Colonic mucosa (tissue), 4 donors: ENCODE measurements at regions not wholly inside any gene's neighbourhood (a gene's known extent, or its start where the extent isn't known, plus 50 kb on each side); places are given as distances from the start of the nearest gene placed in this dataset.

Experiments
- DNase-seq: peaks from one replicate; pipeline ENCODE4 v3.0.0-alpha.2; 2020
- H3K27ac ChIP-seq: fragments of 200-600 bp; one replicate; pipeline ENCODE4 v1.8.0; 2021
- H3K27me3 ChIP-seq: fragments of 200-600 bp; one replicate; pipeline ENCODE4 v1.8.0; 2021
- H3K36me3 ChIP-seq: fragments of 200-600 bp; one replicate; pipeline ENCODE4 v1.8.0; 2021
- H3K4me1 ChIP-seq: fragments of 200-600 bp; one replicate; pipeline ENCODE4 v1.8.0; 2021; ENCODE audit warnings: mild to moderate bottlenecking
- H3K4me3 ChIP-seq: fragments of 200-600 bp; one replicate; pipeline ENCODE4 v1.8.0; 2021
- H3K9ac ChIP-seq, 2 donors: one replicate each; pipeline ENCODE4 v1.7.0; 2013; ENCODE audit warnings: control low read depth in 2 of 2, low read depth in 2 of 2, low read length in 2 of 2
- H3K9me3 ChIP-seq: fragments of 200-600 bp; one replicate; pipeline ENCODE4 v1.8.0; 2021
- intact Hi-C: fragments of 100-400 bp; cut with DNase I; formaldehyde crosslinking; loops from one replicate; pipeline ENCODE4 v1.14.1; 2022
- TF ChIP-seq, protein P1 (sequence below): fragments of 200-600 bp; IDR thresholded peaks from one replicate; pipeline ENCODE4 v1.8.0; 2022; ENCODE audit warnings: antibody characterized with exemption, mild to moderate bottlenecking
- donor health status: healthy.
- donor health status: DM: no; HTN: no; CAD: no.
- donor health status: DM: no; HTN: no; CAD: no.

- no peak overlapping the region for H3K9ac ChIP-seq
- H3K4me1 ChIP-seq, result no peaks in the 10 kb centered on the region
- H3K9me3 ChIP-seq, result no peaks in the 10 kb centered on the region
- no peak overlapping the region for H3K4me3 ChIP-seq
- H3K36me3 ChIP-seq, result no peaks in the 10 kb centered on the region
- intact Hi-C loops, result no loop called here
- no peaks in the 10 kb centered on the region for H3K27me3 ChIP-seq
- TF ChIP-seq, protein P1, sequence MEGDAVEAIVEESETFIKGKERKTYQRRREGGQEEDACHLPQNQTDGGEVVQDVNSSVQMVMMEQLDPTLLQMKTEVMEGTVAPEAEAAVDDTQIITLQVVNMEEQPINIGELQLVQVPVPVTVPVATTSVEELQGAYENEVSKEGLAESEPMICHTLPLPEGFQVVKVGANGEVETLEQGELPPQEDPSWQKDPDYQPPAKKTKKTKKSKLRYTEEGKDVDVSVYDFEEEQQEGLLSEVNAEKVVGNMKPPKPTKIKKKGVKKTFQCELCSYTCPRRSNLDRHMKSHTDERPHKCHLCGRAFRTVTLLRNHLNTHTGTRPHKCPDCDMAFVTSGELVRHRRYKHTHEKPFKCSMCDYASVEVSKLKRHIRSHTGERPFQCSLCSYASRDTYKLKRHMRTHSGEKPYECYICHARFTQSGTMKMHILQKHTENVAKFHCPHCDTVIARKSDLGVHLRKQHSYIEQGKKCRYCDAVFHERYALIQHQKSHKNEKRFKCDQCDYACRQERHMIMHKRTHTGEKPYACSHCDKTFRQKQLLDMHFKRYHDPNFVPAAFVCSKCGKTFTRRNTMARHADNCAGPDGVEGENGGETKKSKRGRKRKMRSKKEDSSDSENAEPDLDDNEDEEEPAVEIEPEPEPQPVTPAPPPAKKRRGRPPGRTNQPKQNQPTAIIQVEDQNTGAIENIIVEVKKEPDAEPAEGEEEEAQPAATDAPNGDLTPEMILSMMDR, result no peak
- H3K27ac ChIP-seq, result no peak overlapping the region
- no peak for DNase-seq
Measured at GRCh38 chr4:189828081-189828697, 112.5 kb upstream of the FRG1 start.

- Histone ChIP-seq H3K36me3 (no peaks in the 10 kb centered on the region), H3K27me3 (no peaks in the 10 kb centered on the region), H3K9ac (no peak overlapping the region), H3K9me3 (no peaks in the 10 kb centered on the region), H3K4me3 (no peak overlapping the region), H3K27ac (no peak overlapping the region), H3K4me1 (no peaks in the 10 kb centered on the region)
- no peak for DNase-seq
- TF ChIP-seq, protein P1, result no peak
- intact Hi-C loops, result no loop called here
Measured at GRCh38 chr4:189832528-189832927, 108.1 kb upstream of the FRG1 start.

DNA sequence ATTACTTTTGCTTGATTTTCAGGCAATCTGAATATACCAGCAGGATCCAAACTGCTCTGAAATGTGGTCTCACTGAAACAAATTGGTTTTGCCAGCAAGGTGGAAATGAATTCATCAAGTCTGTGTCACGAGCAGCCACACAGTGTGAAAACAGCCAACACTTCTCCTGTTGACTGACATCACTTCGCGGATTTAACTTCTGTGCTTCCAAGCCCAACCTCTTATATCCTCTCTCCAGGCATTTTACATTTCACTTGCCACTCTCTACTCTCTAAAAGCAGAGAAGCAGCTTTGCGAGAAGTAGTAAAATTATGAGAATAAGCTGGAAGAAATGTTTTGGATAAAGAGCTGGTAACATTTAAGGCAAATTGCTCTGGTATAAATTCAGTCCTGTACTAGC lies 106.1 kb upstream of the FRG1 start:
- Histone ChIP-seq H3K9ac (no peak overlapping the region), H3K4me3 (no peak overlapping the region), H3K4me1 (no peaks in the 10 kb centered on the region), H3K9me3 (no peaks in the 10 kb centered on the region), H3K27ac (no peak overlapping the region), H3K27me3 (no peaks in the 10 kb centered on the region), H3K36me3 (no peaks in the 10 kb centered on the region)
- TF ChIP-seq, protein P1, result no peak
- intact Hi-C loops, result no loop called here
- DNase-seq, result no peak

GRCh38 chr4:189835505-189835904 lies 105.2 kb upstream of the FRG1 start:
- Histone ChIP-seq H3K27me3 (no peaks in the 10 kb centered on the region), H3K4me3 (no peak overlapping the region), H3K36me3 (no peaks in the 10 kb centered on the region), H3K4me1 (no peaks in the 10 kb centered on the region), H3K9me3 (no peaks in the 10 kb centered on the region), H3K27ac (no peak overlapping the region), H3K9ac (peak overlapping the region in 1 of 2 donors; percentile 43)
- intact Hi-C loops, result no loop called here
- DNase-seq, result no peak
- TF ChIP-seq, protein P1, result no peak

DNA sequence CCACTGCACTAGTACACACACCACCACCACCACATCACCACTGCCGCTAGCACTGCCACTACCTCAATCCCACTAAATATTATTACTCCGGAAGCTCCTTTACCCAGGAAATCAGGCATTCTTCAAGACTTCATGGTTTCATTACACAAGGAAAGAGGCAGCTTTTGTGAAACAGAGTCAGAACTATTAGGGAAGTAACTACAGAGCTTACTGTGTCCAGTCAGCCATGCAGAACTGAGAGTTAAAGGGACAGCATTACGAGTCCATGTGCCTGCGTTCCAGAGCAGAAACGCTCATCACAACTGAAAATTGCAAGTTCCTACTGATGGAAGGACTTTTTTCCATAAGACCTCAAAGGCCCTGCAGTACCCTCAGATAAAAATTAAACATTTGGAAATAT lies 103.2 kb upstream of the FRG1 start:
- DNase-seq, result no peak
- intact Hi-C loops, result no loop called here
- Histone ChIP-seq H3K4me3 (no peak overlapping the region), H3K27ac (no peak overlapping the region), H3K9ac (no peak overlapping the region), H3K9me3 (no peaks in the 10 kb centered on the region), H3K36me3 (no peaks in the 10 kb centered on the region), H3K4me1 (no peaks in the 10 kb centered on the region), H3K27me3 (no peaks in the 10 kb centered on the region)
- TF ChIP-seq, protein P1, result no peak
